MM.1S (cell line): ENCODE measurements at regions not wholly inside any gene's neighbourhood (a gene's known extent, or its start where the extent isn't known, plus 50 kb on each side); places are given as distances from the start of the nearest gene placed in this dataset.
A peak's percentile ranks its signal among the peaks of the same experiment; 100 is the strongest.

ENCODE experiments used
- DNase-seq: peaks from one replicate; pipeline ENCODE4 v3.0.0-alpha.2; 2015
- H2AFZ ChIP-seq: fragments of 300-600 bp; sonication (generic); 2 replicates; pipeline ENCODE4 v1.6.0; 2016; ENCODE audit warnings: antibody characterized with exemption, low read length
- H3F3A ChIP-seq: fragments of 300-600 bp; sonication (generic); 2 replicates; pipeline ENCODE4 v1.6.1; 2016; ENCODE audit warnings: mild to moderate bottlenecking, antibody characterized with exemption, low read length, moderate library complexity, mixed read lengths; ENCODE audit not compliant: insufficient read depth
- H3K27ac ChIP-seq: fragments of 300-600 bp; sonication (generic); 2 replicates; pipeline ENCODE4 v1.5.1; 2016; ENCODE audit warnings: mild to moderate bottlenecking, low read length
- H3K27me3 ChIP-seq: fragments of 300-600 bp; sonication (generic); replicated peaks from 2 replicates; pipeline ENCODE4 v1.6.0; 2016; ENCODE audit warnings: low read length; ENCODE audit not compliant: insufficient read depth
- H3K36me3 ChIP-seq: fragments of 300-600 bp; sonication (generic); replicated peaks from 2 replicates; pipeline ENCODE4 v1.6.1; 2016; ENCODE audit warnings: mild to moderate bottlenecking, low read length, mixed read lengths; ENCODE audit not compliant: insufficient read depth
- H3K4me1 ChIP-seq: fragments of 300-600 bp; sonication (generic); 2 replicates; pipeline ENCODE4 v1.6.1; 2016; ENCODE audit warnings: low read length, mixed read lengths
- H3K4me2 ChIP-seq: fragments of 300-600 bp; sonication (generic); 2 replicates; pipeline ENCODE4 v1.6.0; 2016; ENCODE audit warnings: low read depth, low read length
- H3K4me3 ChIP-seq: fragments of 300-600 bp; sonication (generic); 2 replicates; pipeline ENCODE4 v1.5.1; 2016; ENCODE audit warnings: low read length, mixed read lengths
- H3K79me2 ChIP-seq: fragments of 300-600 bp; sonication (generic); 2 replicates; pipeline ENCODE4 v1.6.1; 2016; ENCODE audit warnings: mixed run types, low read length, mixed read lengths
- H3K9ac ChIP-seq: fragments of 300-600 bp; sonication (generic); 2 replicates; pipeline ENCODE4 v1.6.1; 2016; ENCODE audit warnings: low read length, mixed read lengths
- H3K9me2 ChIP-seq: fragments of 300-600 bp; sonication (generic); replicated peaks from 2 replicates; pipeline ENCODE4 v1.6.1; 2016; ENCODE audit warnings: mild to moderate bottlenecking, low read length, mixed read lengths; ENCODE audit not compliant: insufficient read depth
- H3K9me3 ChIP-seq: fragments of 300-600 bp; sonication (generic); replicated peaks from 2 replicates; pipeline ENCODE4 v1.6.1; 2016; ENCODE audit warnings: mild to moderate bottlenecking, low read length, mixed read lengths; ENCODE audit not compliant: insufficient read depth
- H4K20me1 ChIP-seq: fragments of 300-600 bp; sonication (generic); 2 replicates; pipeline ENCODE4 v1.6.1; 2016; ENCODE audit warnings: mild to moderate bottlenecking, low read length, moderate library complexity, mixed read lengths; ENCODE audit not compliant: insufficient read depth
- CTCF ChIP-seq: fragments of 300-600 bp; sonication (generic); IDR thresholded peaks from 2 replicates; pipeline ENCODE4 v1.5.1; 2016; ENCODE audit warnings: antibody characterized with exemption, low read length, mixed read lengths
- EZH2 ChIP-seq: fragments of 300-600 bp; sonication (generic); optimal IDR thresholded peaks from 2 replicates; pipeline ENCODE3; 2017; ENCODE audit warnings: low read depth, mild to moderate bottlenecking, antibody characterized with exemption, low read length, mixed read lengths
- EZH2phosphoT487 ChIP-seq: fragments of 300-600 bp; sonication (generic); IDR thresholded peaks from 2 replicates; pipeline ENCODE4 v1.6.1; 2018; ENCODE audit warnings: antibody characterized with exemption, low read length

- Histone ChIP-seq H3K27me3 (no peaks in the 10 kb centered on the region), H3K4me3 (no peak overlapping the region)
- TF ChIP-seq CTCF (no peak), EZH2phosphoT487 (no peak), EZH2 (no peak)
Observed at GRCh38 chr11:25927411-25927953, 404.4 kb upstream of the ANO3 start.

GRCh38 chr11:25928076-25928475, 403.9 kb upstream of the ANO3 start:
- Histone ChIP-seq H3K4me2 (peak overlapping the region; percentile 4; the same call in 1 of the 2 replicates), H3K9me3 (no peaks in the 10 kb centered on the region), H3K9ac (no peak overlapping the region), H3K4me3 (no peak overlapping the region), H3F3A (no peaks in the 10 kb centered on the region), H4K20me1 (no peaks in the 10 kb centered on the region), H3K36me3 (0 out of 2 replicates have a peak, but pooled peaks cover 2% of the 10 kb centered on the region), H2AFZ (no peak overlapping the region), H3K27me3 (no peaks in the 10 kb centered on the region), H3K9me2 (no peaks in the 10 kb centered on the region), H3K27ac (no peak overlapping the region), H3K79me2 (no peaks in the 10 kb centered on the region), H3K4me1 (no peaks in the 10 kb centered on the region)
- TF ChIP-seq CTCF (no peak), EZH2 (no peak), EZH2phosphoT487 (no peak)
- no peak for DNase-seq

More at GRCh38 chr11:25927411-25927953, 404.4 kb upstream of the ANO3 start:
- Histone ChIP-seq H3K9me2 (no peaks in the 10 kb centered on the region), H3K4me2 (peak overlapping the region; percentile 4; the same call in 1 of the 2 replicates), H3K36me3 (0 out of 2 replicates have a peak, but pooled peaks cover 2% of the 10 kb centered on the region), H3K27ac (no peak overlapping the region), H2AFZ (no peak overlapping the region), H3K79me2 (no peaks in the 10 kb centered on the region), H3K9ac (no peak overlapping the region), H3K4me1 (no peaks in the 10 kb centered on the region), H3K9me3 (no peaks in the 10 kb centered on the region), H3F3A (no peaks in the 10 kb centered on the region), H4K20me1 (no peaks in the 10 kb centered on the region)
- DNase-seq: no peak

GRCh38 chr11:25938952-25939351, 393.0 kb upstream of the ANO3 start:
- H3K79me2 ChIP-seq: no peaks in the 10 kb centered on the region
- H3K9ac ChIP-seq: no peak overlapping the region

More at GRCh38 chr11:25938952-25939351, 393.0 kb upstream of the ANO3 start:
- Histone ChIP-seq H3F3A (no peaks in the 10 kb centered on the region), H3K4me2 (no peak overlapping the region), H3K4me1 (no peaks in the 10 kb centered on the region), H3K36me3 (no peaks in the 10 kb centered on the region), H3K9me3 (no peaks in the 10 kb centered on the region), H4K20me1 (no peaks in the 10 kb centered on the region), H3K4me3 (no peak overlapping the region), H3K27me3 (no peaks in the 10 kb centered on the region), H2AFZ (no peak overlapping the region), H3K27ac (no peak overlapping the region), H3K9me2 (no peaks in the 10 kb centered on the region)
- DNase-seq: no peak
- TF ChIP-seq EZH2phosphoT487 (no peak), CTCF (no peak)
